Hematopoietic multipotent progenitor cell treated with erythropoietin and hydrocortisone succinate and interleukin-3 and kit ligand, for 17 days (in vitro differentiated cells): ENCODE measurements at regions not wholly inside any gene's neighbourhood (a gene's known extent, or its start where the extent isn't known, plus 50 kb on each side); places are given as distances from the start of the nearest gene placed in this dataset.
"Not testable (repeated sequence)": the region's sequence is repeated elsewhere in the genome, so short reads cannot be mapped to it uniquely, and the experiment has no call there.

Source experiments
- DNase-seq: peaks from one replicate; pipeline ENCODE4 v3.0.0-alpha.2; 2015; ENCODE audit warnings: low spot score

GRCh38 chr4:74544655-74545361 lies 99.9 kb downstream of the AREG start:
- DNase-seq: no peak

GRCh38 chr4:74545448-74545847 lies 100.5 kb downstream of the AREG start:
- DNase-seq: no peak

GRCh38 chr4:74546057-74546456 lies 101.1 kb downstream of the AREG start:
- DNase-seq: no peak

GRCh38 chr4:74547042-74547441 lies 102.1 kb downstream of the AREG start:
- DNase-seq: no peak

GRCh38 chr4:74548561-74548960 lies 103.6 kb downstream of the AREG start:
- no peak for DNase-seq

- DNase-seq: no peak
Observed at GRCh38 chr4:74549936-74550335, 105.0 kb downstream of the AREG start.

- DNase-seq: no peak
Observed at GRCh38 chr4:74555231-74555630, 110.3 kb downstream of the AREG start.

GRCh38 chr4:74555843-74556242 lies 110.9 kb downstream of the AREG start:
- DNase-seq: no peak

GRCh38 chr4:74559853-74560252 lies 114.9 kb downstream of the AREG start:
- no peak for DNase-seq

- no peak for DNase-seq
Observed at GRCh38 chr4:74567981-74568380, 123.0 kb downstream of the AREG start.

GRCh38 chr4:74570095-74570494 lies 125.2 kb downstream of the AREG start:
- DNase-seq: no peak

GRCh38 chr4:74578329-74578728 lies 133.4 kb downstream of the AREG start:
- DNase-seq: no peak

- not testable (repeated sequence) for DNase-seq
Observed at GRCh38 chr4:74578865-74579264, 133.9 kb downstream of the AREG start.

GRCh38 chr4:74583089-74583700 lies 138.3 kb downstream of the AREG start:
- DNase-seq: no peak

GRCh38 chr4:74583757-74584156 lies 138.8 kb downstream of the AREG start:
- DNase-seq: no peak

GRCh38 chr4:74588350-74588749 lies 143.4 kb downstream of the AREG start:
- DNase-seq: no peak

- DNase-seq: no peak
Observed at GRCh38 chr4:74590476-74590875, 145.5 kb downstream of the AREG start.

- no peak for DNase-seq
Observed at GRCh38 chr4:74598611-74599325, 153.8 kb downstream of the AREG start.

GRCh38 chr4:74603186-74603585 lies 158.2 kb downstream of the AREG start:
- no peak for DNase-seq

GRCh38 chr4:74608151-74608949 lies 163.4 kb downstream of the AREG start:
- DNase-seq: no peak

GRCh38 chr4:74610491-74610890 lies 165.6 kb downstream of the AREG start:
- DNase-seq: no peak

- no peak for DNase-seq
Observed at GRCh38 chr4:74612837-74613236, 167.9 kb downstream of the AREG start.
